NOMO-1 treated with dmso at 0.1 percent for 144 hours (cell line): ENCODE measurements at regions not wholly inside any gene's neighbourhood (a gene's known extent, or its start where the extent isn't known, plus 50 kb on each side); places are given as distances from the start of the nearest gene placed in this dataset.
"Not testable (repeated sequence)": the region's sequence is repeated elsewhere in the genome, so short reads cannot be mapped to it uniquely, and the experiment has no call there.

Source experiments
- DNase-seq: peaks from one replicate; lab custom pipeline; 2025; ENCODE audit not compliant: unreplicated experiment; lab: John Stamatoyannopoulos, UW

DNA sequence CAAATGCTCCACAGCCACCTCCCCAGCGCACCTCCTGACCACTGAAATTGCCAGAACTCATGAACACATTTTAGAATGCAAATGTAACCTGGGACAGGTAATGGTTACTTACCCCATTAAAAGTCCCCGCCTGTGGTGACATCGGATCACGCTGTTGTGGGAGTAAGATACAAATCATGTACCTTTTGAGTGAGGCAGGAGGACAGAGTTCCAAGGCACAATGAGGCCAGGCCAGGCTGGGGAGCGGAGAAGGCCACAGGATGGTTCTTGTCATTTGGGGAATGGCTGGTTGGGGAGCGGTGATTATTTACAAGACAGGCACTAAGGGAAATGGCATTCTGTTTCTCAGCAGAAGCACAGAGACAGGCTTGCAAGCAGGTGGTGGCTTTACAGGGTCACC is 490.0 kb downstream of the EDEM1 start:
- DNase-seq = no peak

DNA sequence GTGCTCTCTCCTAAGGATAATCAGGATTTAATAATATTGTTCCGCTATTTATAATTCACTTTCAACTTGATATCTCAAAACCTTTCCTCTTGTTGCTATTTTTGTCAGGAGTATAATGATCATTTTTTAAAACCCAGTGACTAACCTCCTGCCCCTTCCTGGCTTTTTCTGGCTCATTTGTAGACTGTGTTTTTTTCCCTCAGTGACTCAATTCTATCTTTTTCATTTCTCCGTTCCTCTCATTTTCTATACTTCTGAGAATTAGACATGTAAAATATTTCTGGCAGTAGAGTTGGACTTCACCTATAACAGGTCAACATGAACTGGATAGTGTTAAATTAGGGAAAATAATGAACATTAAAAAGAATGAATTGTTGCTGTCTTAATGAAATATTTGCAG is 490.7 kb downstream of the EDEM1 start:
- DNase-seq = no peak

DNA sequence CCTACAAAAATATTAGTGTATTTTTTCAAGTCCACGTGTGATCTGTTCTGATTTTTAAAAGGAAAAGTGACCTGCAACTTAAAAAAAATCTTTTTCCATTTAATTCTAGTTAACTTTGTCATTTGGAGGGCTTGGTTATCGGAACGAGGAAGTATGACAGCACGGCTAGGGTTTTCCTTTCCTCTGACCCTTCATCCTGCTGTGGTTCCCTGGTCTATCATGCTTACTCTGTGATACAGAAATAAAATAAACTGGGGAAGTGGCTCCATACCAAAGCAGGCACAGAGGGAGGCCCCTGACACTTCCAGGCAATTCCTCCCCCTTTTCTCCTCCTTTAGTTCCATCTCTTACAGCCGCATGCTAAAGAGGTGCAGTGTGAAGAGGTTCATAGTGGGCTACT is 491.3 kb downstream of the EDEM1 start:
- no peak for DNase-seq

DNA sequence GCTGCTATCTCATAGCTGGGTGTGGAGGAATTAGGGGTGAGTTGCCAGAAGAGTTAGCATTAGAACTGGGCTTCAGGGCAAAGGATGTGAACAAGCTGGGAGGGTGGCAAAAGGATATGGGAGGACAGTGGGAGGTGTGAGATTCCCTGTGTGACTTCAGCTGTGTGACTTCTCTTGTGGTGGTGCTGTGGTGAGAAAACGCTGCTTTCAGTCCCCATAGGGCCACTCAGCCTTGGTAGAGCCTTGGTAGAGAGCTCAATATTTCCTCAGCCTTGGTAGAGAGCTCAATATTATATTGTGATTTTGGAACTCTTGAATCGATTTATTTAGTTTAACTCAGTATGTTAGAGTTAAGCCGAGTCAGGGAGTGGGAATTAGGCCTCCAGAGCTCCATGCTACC is 499.7 kb downstream of the EDEM1 start:
- no peak for DNase-seq

DNA sequence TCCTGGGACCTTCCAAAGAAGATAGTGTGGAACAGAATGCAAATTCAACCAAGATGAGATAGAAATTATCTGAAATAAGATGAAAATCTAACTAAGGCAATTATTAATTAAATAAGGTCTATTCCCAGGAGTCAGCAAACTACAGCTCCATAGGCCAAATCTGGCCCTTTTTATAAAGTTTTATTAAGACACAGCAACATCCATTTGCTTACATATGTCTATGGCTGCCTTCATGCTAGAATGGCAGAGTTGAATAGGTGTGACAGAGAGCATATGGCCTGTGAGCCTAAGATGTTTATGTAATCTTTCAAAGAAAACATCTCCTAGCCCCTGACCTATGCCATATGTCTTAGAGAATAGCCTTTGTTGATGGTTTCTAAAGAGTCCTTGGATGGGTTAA is 503.0 kb downstream of the EDEM1 start:
- DNase-seq = no peak

DNA sequence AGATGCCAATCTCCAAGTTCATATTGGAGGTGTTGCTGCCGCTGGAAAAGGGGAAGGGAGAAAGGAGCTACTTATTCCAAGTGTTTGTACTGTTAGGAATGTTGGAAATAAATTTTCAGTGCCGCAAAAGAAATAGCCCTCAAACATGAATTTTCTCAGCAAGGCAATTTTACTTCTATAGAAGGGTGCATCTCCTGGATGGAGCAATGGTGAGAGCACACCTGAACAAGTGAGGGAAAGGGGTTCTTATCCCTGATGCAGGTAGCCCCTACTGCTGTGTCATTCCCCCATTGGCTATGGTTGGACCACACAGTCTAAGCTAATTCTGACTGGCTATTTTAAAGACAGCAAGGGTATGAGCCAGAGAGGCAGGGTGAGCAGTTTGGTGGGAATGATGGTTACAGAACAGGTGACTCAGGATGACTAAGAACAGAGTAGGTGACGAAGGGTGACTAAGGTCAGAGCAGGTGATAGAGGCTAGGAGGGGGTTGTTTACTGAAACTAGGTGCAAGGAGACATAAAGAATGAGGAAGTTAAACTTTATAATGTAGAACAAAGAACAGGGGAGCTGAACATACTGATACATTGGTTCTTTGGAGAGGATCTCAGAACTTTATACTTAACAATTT is 503.5 kb downstream of the EDEM1 start:
- DNase-seq = no peak

DNA sequence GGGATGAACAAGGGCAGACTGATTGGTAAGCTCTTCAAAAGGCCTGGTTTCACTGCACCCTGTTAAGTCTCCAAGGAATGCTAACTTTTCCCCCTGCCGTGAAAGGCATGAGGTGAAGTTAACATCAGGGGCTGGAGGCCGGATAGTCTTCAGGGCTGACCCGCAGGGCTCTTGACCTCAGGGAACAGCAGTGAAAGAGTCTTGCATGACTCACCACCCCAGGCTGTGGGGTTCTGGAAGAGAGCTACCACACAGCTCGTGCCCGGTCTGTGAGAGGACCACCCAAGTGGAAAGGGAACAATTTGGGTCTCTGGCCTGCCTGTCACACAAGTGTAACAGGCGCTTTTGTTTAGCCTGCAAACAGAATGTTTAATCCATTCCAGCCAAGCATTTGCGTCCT is 504.9 kb downstream of the EDEM1 start:
- DNase-seq = no peak

DNA sequence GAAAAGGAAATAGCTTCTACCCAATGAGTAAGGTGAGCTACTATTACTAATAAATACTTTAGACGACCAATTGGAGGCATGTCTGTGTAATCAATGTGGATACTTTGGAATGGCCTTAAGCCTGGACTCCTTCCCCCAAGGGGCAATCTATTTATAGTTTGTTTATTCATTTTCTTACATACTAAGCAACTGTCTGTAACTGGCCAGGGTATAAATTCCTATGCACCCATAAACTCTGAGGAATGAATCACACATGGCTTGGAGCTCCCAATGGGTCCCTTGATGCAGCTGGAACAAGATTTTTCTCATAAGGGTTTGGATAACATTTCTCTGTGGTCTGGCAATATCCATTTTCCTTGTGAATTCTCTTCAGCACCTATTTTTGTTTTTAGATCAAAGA is 506.8 kb downstream of the EDEM1 start:
- DNase-seq = no peak

DNA sequence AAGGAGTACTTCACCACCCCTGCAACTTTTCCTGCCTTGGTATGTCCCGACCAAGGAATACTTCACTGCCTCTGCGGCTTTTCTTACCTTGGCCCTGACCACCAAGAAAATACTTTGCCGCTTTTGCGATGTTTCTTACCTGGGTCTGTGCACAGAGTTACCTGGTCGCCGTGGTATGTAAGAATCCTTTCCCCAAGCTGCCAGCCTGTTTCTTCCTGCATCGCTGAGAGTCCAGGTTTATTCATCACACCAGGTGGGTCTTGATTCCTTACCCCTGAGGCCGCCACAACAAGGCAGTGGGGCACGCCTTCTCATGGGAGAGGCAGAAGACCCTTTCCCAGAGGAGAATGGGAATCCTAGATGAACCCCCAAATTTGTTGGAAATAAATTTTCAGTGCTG is 511.3 kb downstream of the EDEM1 start:
- no peak for DNase-seq

DNA sequence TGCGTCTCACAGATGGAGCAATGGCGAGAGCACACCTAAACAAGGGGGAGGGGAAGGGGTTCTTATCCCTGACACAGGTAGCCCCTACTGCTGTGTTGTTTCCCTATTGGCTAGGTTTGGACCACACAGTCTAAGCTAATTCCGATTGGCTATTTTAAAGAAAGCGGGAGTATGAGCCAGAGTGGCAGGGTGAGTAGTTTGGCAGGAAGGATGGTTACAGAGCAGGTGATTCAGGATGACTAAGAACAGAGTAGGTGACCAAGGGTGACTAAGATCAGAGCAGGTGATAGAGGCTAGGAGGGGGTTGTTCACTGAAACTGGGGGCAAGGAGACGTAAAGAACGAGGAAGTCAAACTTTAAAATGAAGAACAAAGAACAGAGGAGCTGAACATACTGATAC is 511.8 kb downstream of the EDEM1 start:
- no peak for DNase-seq

DNA sequence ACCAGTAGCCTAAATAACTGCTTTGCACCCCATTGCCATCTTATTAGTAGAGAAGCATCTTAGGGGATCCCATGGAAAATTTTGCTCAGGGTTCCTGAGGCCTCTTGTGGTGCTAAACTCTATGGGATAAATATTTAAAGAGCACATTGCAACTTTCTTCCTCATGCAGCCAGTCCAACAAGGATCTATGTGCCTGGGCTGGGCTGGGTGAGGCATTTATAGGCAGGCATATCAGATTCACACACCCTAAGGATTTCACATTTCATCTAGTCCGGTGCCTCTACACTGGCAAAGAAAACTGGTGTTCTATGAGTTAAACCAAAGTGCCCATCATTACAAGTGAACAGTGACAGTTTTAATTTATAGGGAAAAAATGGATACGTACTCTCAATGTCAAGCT is 512.3 kb downstream of the EDEM1 start:
- no peak for DNase-seq

DNA sequence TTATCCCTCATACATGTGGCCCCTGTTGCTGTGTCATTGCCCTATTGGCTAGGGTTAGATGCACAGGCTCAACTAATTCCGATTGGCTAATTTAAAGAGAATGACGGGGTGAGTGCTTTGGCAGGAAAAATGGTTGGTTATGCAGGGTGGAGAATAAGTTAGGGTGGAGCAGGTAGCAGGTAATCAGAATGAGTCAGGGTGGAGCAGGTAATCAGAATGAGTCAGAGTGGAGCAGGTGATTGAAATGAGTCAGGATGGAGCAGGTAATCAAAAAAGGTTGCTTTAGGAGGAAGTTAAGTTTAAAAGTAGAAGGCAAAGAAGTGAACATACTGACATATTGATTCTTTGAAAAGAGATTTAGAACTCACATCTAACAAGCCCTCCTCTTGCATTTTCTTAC is 513.5 kb downstream of the EDEM1 start:
- not testable (repeated sequence) for DNase-seq

DNA sequence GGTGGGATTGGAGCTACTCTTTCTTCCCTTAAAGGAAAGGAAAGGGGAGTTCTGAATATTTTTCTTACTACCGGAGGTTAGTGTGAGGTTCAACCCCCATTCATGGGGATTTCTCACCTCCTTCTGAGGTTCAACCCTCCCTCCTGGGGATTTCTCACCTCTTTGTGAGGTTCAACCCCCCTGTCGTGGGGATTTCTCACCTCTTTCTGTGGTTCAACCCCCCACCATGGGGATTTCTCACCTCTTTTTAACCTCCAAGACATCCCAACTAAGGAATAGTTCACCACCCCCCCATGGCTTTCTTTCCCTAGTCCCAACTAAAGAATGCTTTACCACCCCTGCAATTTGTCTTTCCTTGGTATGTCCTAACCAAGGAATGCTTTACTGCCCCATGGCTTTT is 520.3 kb downstream of the EDEM1 start:
- DNase-seq = no peak

DNA sequence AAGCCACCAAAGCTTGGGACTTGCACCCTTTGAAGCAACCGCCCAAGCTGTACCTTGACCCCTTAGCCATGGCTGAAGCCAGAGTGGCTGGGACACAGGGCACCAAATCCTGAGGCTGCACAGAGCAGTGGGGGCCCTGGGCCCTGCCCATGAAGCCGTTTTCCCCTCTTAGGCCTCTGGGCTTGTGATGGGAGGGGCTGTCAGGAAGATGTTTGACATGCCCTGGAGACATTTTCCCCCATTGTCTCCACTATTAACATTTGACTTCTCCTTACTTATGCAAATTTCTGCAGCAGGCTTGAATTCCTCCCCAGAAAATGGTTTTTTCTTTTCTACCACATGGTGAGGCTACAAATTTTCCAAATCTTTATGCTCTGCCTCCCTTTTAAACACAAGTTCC is 522.2 kb downstream of the EDEM1 start:
- no peak for DNase-seq

DNA sequence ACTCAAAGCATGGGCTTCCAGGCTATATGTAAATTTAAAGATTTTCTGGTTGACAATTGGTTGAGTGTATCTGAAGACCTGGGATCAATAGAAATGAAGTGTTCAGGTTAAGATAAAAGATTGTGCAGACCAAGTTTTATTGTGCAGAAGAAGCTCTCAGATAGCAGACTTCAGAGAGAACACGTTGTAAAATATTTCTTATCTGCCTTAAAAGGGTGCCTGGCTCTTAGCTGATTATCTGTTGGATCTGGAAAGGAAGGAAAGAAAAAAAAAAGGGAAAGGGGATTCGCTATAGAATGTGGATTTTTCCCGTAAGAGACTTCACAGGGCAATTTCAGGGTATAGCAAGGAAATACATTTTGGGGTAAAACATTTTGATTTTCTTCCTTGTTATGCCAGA is 523.2 kb downstream of the EDEM1 start:
- DNase-seq = no peak

DNA sequence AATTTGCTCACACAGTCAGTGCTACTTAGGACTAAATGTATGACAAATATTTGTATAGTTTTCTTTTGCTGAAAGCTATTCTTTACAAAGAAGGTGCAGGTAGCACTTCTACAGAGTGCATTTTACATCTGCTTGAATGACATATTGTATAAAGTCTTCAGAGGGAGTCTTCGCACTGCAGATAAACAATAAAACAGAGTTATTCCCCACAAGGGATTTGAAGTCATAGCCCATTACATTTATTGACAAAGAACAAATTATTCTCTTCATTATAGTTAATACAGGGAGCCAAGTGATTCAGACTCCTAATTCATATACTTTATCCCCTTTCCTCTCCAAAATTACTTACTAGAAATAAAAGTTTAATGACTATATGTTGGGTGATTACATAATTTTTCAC is 529.7 kb downstream of the EDEM1 start:
- no peak for DNase-seq

DNA sequence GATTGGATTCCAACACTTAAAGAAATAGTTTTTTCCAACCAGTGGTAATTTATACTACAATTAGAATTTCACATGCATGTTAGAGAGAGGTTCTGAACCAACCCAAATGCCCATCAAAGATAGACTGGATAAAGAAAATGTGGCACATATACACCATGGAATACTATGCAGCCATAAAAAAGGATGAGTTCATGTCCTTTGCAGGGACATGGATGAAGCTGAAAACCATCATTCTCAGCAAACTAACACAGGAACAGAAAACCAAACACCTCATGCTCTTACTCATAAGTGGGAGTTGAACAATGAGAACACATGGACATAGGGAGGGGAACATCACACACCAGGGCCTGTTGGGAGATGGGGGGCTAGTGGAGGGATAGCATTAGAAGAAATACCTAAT is 532.2 kb downstream of the EDEM1 start:
- DNase-seq = not testable (repeated sequence)

DNA sequence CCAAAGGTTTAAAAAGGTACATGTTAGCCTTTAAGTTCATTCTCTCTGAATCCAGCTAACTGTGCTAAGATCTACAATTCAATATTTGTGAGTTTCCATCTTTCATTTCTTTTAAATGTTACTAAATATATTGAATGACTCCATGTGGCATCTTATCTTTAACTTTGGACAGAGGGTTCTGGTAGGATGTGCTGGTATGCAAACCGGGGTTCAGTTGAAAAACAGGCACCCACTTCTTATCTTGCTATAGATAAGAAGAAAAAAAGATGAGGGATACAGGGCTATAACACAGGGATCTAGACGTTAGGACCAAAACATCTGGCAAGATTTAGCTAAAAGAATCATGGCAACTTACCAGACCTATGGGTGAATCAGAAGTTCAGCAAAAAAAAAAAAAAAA is 538.3 kb downstream of the EDEM1 start:
- DNase-seq = no peak

DNA sequence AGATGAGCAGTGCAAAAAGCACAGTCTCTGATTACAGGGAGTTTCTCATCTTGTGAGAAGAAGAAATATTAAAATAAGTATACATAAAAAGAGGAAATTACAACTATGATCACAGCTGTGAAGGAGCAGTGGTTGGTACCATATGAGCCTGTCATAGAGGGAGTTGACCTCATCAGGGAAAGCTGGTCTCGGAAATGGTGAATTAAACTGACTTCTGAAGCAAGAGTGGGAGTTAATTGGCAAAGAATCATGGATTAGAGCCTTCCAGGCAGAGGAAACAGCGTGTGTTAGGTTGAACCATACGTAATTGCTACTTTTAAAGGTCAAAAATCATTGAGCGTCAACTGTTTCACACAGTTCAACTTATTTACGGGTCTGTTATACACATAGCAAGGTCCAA is 539.1 kb downstream of the EDEM1 start:
- no peak for DNase-seq

DNA sequence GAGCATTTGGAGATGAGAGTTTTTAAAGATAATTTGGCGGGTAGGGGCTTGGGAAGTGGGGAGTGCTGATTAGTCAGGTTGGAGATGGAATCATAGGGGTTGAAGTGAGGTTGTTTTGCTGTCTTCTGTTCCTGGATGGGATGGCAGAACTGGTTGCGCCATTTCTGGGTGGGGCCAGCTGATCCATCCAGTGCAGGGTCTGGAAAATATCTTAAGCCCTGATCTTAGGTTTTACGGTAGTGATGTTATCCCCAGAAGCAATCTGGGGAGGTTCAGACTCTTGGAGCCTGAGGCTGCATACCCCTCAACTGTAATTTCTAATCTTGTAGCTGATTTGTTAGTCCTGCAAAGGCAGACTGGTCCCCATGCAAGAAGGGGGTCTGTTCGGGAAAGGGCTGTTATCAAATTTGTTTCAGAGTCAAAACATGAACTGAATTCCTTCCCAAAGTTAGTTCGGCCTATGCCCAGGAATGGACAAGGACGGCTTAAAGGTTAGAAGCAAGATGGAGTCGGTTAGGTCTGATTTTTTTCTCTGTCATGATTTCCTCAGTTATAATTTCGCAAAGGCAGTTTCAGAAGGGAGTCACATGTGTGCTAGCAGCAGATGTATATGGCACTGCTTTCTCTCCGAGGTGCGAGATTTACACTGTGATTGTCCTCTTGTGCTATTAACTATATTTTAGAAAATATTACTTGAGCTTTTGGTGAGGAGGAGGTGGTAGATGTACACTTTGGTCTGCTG is 540.4 kb downstream of the EDEM1 start:
- DNase-seq = no peak

DNA sequence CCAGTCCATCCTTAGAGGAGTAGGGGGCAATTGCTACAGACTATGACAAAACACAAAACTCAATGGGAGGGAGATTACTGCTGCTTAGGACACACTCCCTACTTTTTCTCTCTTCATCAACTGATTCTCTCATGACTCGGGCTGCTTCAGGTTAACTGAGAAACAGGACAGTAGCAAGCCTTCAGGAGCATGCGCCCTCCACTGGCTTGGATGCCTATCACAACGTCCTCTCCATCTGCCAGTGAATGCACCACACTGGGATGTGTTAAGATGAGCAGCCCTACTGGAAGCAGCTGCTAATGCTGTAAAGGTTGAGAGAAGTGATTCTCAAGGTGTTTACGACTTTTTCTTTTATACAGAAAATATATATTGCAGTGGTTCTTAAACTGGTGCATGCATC is 542.3 kb downstream of the EDEM1 start:
- DNase-seq = no peak

DNA sequence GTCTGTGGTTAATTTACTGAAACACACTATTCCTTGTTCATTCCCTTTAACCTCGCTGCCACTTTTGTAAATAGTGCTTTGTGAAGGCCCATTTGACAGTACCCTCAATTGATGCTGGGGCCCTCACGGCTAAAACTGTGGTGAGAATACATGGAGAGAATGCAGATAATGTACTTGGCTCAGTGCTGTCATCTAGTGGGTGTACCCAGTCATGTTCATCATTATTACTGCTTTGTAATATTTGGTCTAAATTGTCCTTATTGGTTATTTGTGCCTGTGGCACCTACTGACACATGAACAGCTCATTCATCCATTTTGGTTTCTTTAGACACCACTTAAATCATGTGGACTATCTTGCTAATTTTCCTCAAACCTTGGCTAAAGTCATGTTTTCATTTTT is 543.6 kb downstream of the EDEM1 start:
- DNase-seq = no peak

DNA sequence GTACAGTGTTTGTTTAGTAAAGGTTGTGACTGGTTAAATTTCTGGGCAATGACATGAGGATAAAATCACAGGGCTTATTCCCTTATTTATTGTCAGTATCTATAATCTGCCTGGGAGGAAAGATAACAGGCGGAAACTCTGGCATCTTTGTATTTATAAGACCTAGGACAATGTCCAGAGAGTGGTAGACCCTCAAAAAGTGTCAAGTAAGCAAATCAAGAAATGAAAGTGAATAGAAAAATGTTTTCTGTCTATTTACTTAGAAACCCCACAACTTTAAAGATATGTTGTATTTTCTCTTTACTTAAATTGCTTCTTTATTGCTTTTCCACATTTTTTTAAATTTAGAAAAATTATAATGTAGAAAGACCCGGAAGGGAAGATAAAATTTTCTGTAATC is 544.6 kb downstream of the EDEM1 start:
- no peak for DNase-seq
